WTC11 (cell line): ENCODE measurements at regions not wholly inside any gene's neighbourhood (a gene's known extent, or its start where the extent isn't known, plus 50 kb on each side); places are given as distances from the start of the nearest gene placed in this dataset.

Experiments used
- ATAC-seq: fragments of 200-7000 bp; cut with Tn5 transposase; 2 replicates; pipeline ENCODE4 v1.10.0; 2021; ENCODE audit warnings: mild to moderate bottlenecking, moderate library complexity
- CTCF ChIA-PET: fragments of 300-600 bp; sonication (Branson Sonifier 250); formaldehyde crosslinking; loops from one replicate; lab custom pipeline; 2021; ENCODE audit warnings: antibody characterized with exemption; lab: Charles Lee
- POLR2A ChIA-PET: fragments of 350-600 bp; sonication (Branson Sonifier 250); formaldehyde crosslinking; loops from one replicate; lab custom pipeline; 2021; ENCODE audit warnings: antibody characterized with exemption; lab: Charles Lee
- DNase-seq: peaks from one replicate; pipeline ENCODE4 v3.0.0; 2021; ENCODE audit warnings: low spot score
- H3K27ac Mint-ChIP-seq: 2 replicates; pipeline ENCODE4 v1.8.0; 2021; ENCODE audit warnings: mixed read lengths
- H3K27me3 Mint-ChIP-seq: 2 replicates; pipeline ENCODE4 v1.8.0; 2021; ENCODE audit warnings: low read depth, mild to moderate bottlenecking, moderate library complexity, mixed read lengths
- H3K36me3 Mint-ChIP-seq: 2 replicates; pipeline ENCODE4 v1.8.0; 2021; ENCODE audit warnings: mixed read lengths
- H3K4me1 Mint-ChIP-seq: 2 replicates; pipeline ENCODE4 v1.8.0; 2022; ENCODE audit warnings: mixed read lengths
- H3K4me3 Mint-ChIP-seq: 2 replicates; pipeline ENCODE4 v1.8.0; 2021; ENCODE audit warnings: mild to moderate bottlenecking, moderate library complexity, mixed read lengths
- H3K9me3 Mint-ChIP-seq: 2 replicates; pipeline ENCODE4 v1.8.0; 2021; ENCODE audit warnings: mixed read lengths
- AFF4 ChIP-seq: sonication (generic); formaldehyde crosslinking; IDR thresholded peaks from 2 replicates; pipeline ENCODE4 v1.8.1; 2023; ENCODE audit warnings: mild to moderate bottlenecking, missing genetic modification reagents, borderline replicate concordance
- AR ChIP-seq: fragments of 250-450 bp; sonication (Bioruptor Pico); IDR thresholded peaks from 2 replicates; pipeline ENCODE4 v1.9.0; 2021; ENCODE audit warnings: mild to moderate bottlenecking
- FOXK1 ChIP-seq: sonication (generic); formaldehyde crosslinking; IDR thresholded peaks from 2 replicates; pipeline ENCODE4 v1.8.0; 2022; ENCODE audit warnings: mild to moderate bottlenecking, moderate library complexity, missing genetic modification reagents
- FOXP4 ChIP-seq: sonication (generic); formaldehyde crosslinking; IDR thresholded peaks from 2 replicates; pipeline ENCODE4 v1.8.0; 2022; ENCODE audit warnings: mild to moderate bottlenecking, missing genetic modification reagents
- GTF2I ChIP-seq: fragments of 250-450 bp; sonication (Bioruptor Pico); conservative IDR thresholded peaks from 2 replicates; pipeline ENCODE4 v1.4.0; 2021; ENCODE audit warnings: mild to moderate bottlenecking
- JAZF1 ChIP-seq: fragments of 250-450 bp; sonication (Bioruptor Pico); IDR thresholded peaks from 2 replicates; pipeline ENCODE4 v1.9.0; 2021; ENCODE audit warnings: moderate library complexity, mild to moderate bottlenecking, inconsistent platforms
- MAX ChIP-seq: sonication (generic); formaldehyde crosslinking; IDR thresholded peaks from 2 replicates; pipeline ENCODE4 v1.8.0; 2022; ENCODE audit warnings: mild to moderate bottlenecking, missing genetic modification reagents
- NFE2L1 ChIP-seq: sonication (generic); formaldehyde crosslinking; IDR thresholded peaks from 2 replicates; pipeline ENCODE4 v1.8.1; 2023; ENCODE audit warnings: missing genetic modification reagents
- SOX15 ChIP-seq: fragments of 250-450 bp; sonication (Bioruptor Pico); IDR thresholded peaks from 2 replicates; pipeline ENCODE4 v1.9.0; 2021; ENCODE audit warnings: mild to moderate bottlenecking
- TP53 ChIP-seq: sonication (generic); formaldehyde crosslinking; IDR thresholded peaks from 2 replicates; pipeline ENCODE4 v1.8.1; 2023; ENCODE audit warnings: mild to moderate bottlenecking, missing genetic modification reagents
- ZNF138 ChIP-seq: sonication (generic); formaldehyde crosslinking; conservative IDR thresholded peaks from 2 replicates; pipeline ENCODE4 v1.8.1; 2022; ENCODE audit warnings: mild to moderate bottlenecking, moderate library complexity, missing genetic modification reagents
- ZNF232 ChIP-seq: sonication (generic); formaldehyde crosslinking; IDR thresholded peaks from 2 replicates; pipeline ENCODE4 v1.8.0; 2022; ENCODE audit warnings: mild to moderate bottlenecking, missing genetic modification reagents
- ZNF532 ChIP-seq: fragments of 250-450 bp; sonication (Bioruptor Pico); IDR thresholded peaks from 2 replicates; pipeline ENCODE4 v1.9.0; 2021; ENCODE audit warnings: mild to moderate bottlenecking, borderline replicate concordance
- TF ChIP-seq, protein P1 (sequence below): sonication (generic); formaldehyde crosslinking; IDR thresholded peaks from 2 replicates; pipeline ENCODE4 v1.8.1; 2023; ENCODE audit warnings: mild to moderate bottlenecking, missing genetic modification reagents, moderate library complexity
- TF ChIP-seq, protein P2 (sequence below): fragments of 200-600 bp; IDR thresholded peaks from 2 replicates; pipeline ENCODE4 v1.8.0; 2022; ENCODE audit warnings: antibody characterized with exemption

- POLR2A ChIA-PET, result interaction anchor here (1.0 kb wide), 1 partner anchor 183 kb away, joined by 3 read pairs; no protein-coding TSS in a partner anchor
Measured at GRCh38 chr2:9143264-9143815, 63.3 kb upstream of the ASAP2 start.

More at GRCh38 chr2:9143264-9143815, 63.3 kb upstream of the ASAP2 start:
- DNase-seq (no peak), ATAC-seq (no peak)
- H3K27ac Mint-ChIP-seq, result no peak overlapping the region
- H3K4me1 Mint-ChIP-seq, result peaks cover 15% of the 10 kb centered on the region
- CTCF ChIA-PET, result interaction anchor here (0.7 to 4.8 kb wide), 36 partner anchors 9 to 753 kb away, joined by 3 to 46 read pairs (median 4); partner anchors contain the start of genes ASAP2, CPSF3, ITGB1BP1 and MBOAT2
- TF ChIP-seq AR, result no peak
- no peak for TF ChIP-seq ZNF138 (CRISPR knock-in tag)
- no peak for TF ChIP-seq ZNF232 (CRISPR knock-in tag)
- no peak for TF ChIP-seq AFF4 (CRISPR knock-in tag)
- TF ChIP-seq, protein P1, sequence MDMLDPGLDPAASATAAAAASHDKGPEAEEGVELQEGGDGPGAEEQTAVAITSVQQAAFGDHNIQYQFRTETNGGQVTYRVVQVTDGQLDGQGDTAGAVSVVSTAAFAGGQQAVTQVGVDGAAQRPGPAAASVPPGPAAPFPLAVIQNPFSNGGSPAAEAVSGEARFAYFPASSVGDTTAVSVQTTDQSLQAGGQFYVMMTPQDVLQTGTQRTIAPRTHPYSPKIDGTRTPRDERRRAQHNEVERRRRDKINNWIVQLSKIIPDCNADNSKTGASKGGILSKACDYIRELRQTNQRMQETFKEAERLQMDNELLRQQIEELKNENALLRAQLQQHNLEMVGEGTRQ, result no peak
- TF ChIP-seq SOX15, result no peak
- no peak for TF ChIP-seq GTF2I
- TF ChIP-seq FOXK1 (CRISPR knock-in tag), result no peak
- TF ChIP-seq JAZF1, result no peak
- TF ChIP-seq, protein P2, sequence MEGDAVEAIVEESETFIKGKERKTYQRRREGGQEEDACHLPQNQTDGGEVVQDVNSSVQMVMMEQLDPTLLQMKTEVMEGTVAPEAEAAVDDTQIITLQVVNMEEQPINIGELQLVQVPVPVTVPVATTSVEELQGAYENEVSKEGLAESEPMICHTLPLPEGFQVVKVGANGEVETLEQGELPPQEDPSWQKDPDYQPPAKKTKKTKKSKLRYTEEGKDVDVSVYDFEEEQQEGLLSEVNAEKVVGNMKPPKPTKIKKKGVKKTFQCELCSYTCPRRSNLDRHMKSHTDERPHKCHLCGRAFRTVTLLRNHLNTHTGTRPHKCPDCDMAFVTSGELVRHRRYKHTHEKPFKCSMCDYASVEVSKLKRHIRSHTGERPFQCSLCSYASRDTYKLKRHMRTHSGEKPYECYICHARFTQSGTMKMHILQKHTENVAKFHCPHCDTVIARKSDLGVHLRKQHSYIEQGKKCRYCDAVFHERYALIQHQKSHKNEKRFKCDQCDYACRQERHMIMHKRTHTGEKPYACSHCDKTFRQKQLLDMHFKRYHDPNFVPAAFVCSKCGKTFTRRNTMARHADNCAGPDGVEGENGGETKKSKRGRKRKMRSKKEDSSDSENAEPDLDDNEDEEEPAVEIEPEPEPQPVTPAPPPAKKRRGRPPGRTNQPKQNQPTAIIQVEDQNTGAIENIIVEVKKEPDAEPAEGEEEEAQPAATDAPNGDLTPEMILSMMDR, result no peak
- no peak for TF ChIP-seq FOXP4
- TF ChIP-seq ZNF532, result no peak
- no peak for TF ChIP-seq TP53 (CRISPR knock-in tag)
- no peak for TF ChIP-seq NFE2L1 (CRISPR knock-in tag)
- no peak for TF ChIP-seq MAX
- TF ChIP-seq, all 79 proteins: peak for 0
- peaks cover 64% of the 10 kb centered on the region for H3K27me3 Mint-ChIP-seq
- no peaks in the 10 kb centered on the region for H3K36me3 Mint-ChIP-seq
- no peaks in the 10 kb centered on the region for H3K9me3 Mint-ChIP-seq
- peak overlapping the region; percentile 53 for H3K4me3 Mint-ChIP-seq
